ENCODE measurements at regions not wholly inside any gene's neighbourhood (a gene's known extent, or its start where the extent isn't known, plus 50 kb on each side); places are given as distances from the start of the nearest gene placed in this dataset.
A peak's percentile ranks its signal among the peaks of the same experiment; 100 is the strongest.

GRCh38 chr22:44617828-44618227, 84.2 kb upstream of the PRR5 start:
- Histone ChIP-seq H3K9ac (no peak overlapping the region), H3K4me1 (peaks cover 15% of the 10 kb centered on the region), H3K27me3 (no peaks in the 10 kb centered on the region), H3K36me3 (no peaks in the 10 kb centered on the region), H2AFZ (replicated peaks) (no peak overlapping the region), H3K27ac (no peak overlapping the region), H3K4me3 (no peak overlapping the region), H4K20me1 (ENCODE audit: low read depth) (no peaks in the 10 kb centered on the region), H3K4me2 (no peak overlapping the region), H3F3A (ENCODE audit: low read depth) (peaks cover 11% of the 10 kb centered on the region), H3K79me2 (ENCODE audit: low read depth) (no peaks in the 10 kb centered on the region), H3K9me3 (ENCODE audit: low read depth) (no peaks in the 10 kb centered on the region)
- Mint-ChIP-seq H3K36me3 (no peaks in the 10 kb centered on the region), H3K27ac (no peak overlapping the region), H3K4me3 (no peak overlapping the region), H3K9me3 (peaks cover 13% of the 10 kb centered on the region), H3K27me3 (ENCODE audit: insufficient read depth, low read depth) (peaks cover 8% of the 10 kb centered on the region), H3K4me1 (peaks cover 25% of the 10 kb centered on the region)
- no peak for DNase-seq (ENCODE audit: low spot score)
- no peak for TF ChIP-seq CTCF (IDR thresholded peaks at IDR 0.05)
- TF ChIP-seq EZH2 (IDR thresholded peaks at IDR 0.05) = no peak
- TF ChIP-seq EZH2phosphoT487 (IDR thresholded peaks at IDR 0.05) = no peak

GRCh38 chr22:44616882-44617655, 84.9 kb upstream of the PRR5 start:
- no peak overlapping the region for H3K4me3 Mint-ChIP-seq
- no peak overlapping the region for H3K27ac Mint-ChIP-seq

GRCh38 chr22:44616461-44616860, 85.5 kb upstream of the PRR5 start:
- Mint-ChIP-seq H3K4me1 (peaks cover 13% of the 10 kb centered on the region), H3K36me3 (no peaks in the 10 kb centered on the region), H3K9me3 (peaks cover 22% of the 10 kb centered on the region), H3K27me3 (ENCODE audit: insufficient read depth, low read depth) (peaks cover 9% of the 10 kb centered on the region), H3K4me3 (no peak overlapping the region), H3K27ac (peak overlapping the region; percentile 23)
- H3K27me3 ChIP-seq = no peaks in the 10 kb centered on the region
- no peak overlapping the region for H2AFZ ChIP-seq (replicated peaks)
- H3K27ac ChIP-seq = no peak overlapping the region
- peaks cover 11% of the 10 kb centered on the region for H3F3A ChIP-seq (ENCODE audit: low read depth)
- no peaks in the 10 kb centered on the region for H3K79me2 ChIP-seq (ENCODE audit: low read depth)
- no peaks in the 10 kb centered on the region for H3K36me3 ChIP-seq
- peaks cover 4% of the 10 kb centered on the region for H3K4me1 ChIP-seq
- DNase-seq (ENCODE audit: low spot score) = no peak
- H3K9ac ChIP-seq = no peak overlapping the region
- no peaks in the 10 kb centered on the region for H3K9me3 ChIP-seq (ENCODE audit: low read depth)
- no peak overlapping the region for H3K4me3 ChIP-seq
- H3K4me2 ChIP-seq = no peak overlapping the region
- TF ChIP-seq EZH2phosphoT487 (IDR thresholded peaks at IDR 0.05) (no peak), EZH2 (IDR thresholded peaks at IDR 0.05) (no peak), CTCF (IDR thresholded peaks at IDR 0.05) (no peak)
- no peaks in the 10 kb centered on the region for H4K20me1 ChIP-seq (ENCODE audit: low read depth)

More at GRCh38 chr22:44616882-44617655, 84.9 kb upstream of the PRR5 start:
- peaks cover 17% of the 10 kb centered on the region for H3K9me3 Mint-ChIP-seq
- no peaks in the 10 kb centered on the region for H3K36me3 ChIP-seq
- no peak overlapping the region for H3K4me3 ChIP-seq
- H3K9ac ChIP-seq = no peak overlapping the region
- no peak overlapping the region for H3K4me2 ChIP-seq
- no peaks in the 10 kb centered on the region for H4K20me1 ChIP-seq (ENCODE audit: low read depth)
- DNase-seq (ENCODE audit: low spot score) = no peak
- no peak overlapping the region for H2AFZ ChIP-seq (replicated peaks)
- H3K4me1 Mint-ChIP-seq = peaks cover 18% of the 10 kb centered on the region
- peaks cover 9% of the 10 kb centered on the region for H3K27me3 Mint-ChIP-seq (ENCODE audit: insufficient read depth, low read depth)
- H3K9me3 ChIP-seq (ENCODE audit: low read depth) = no peaks in the 10 kb centered on the region
- H3K36me3 Mint-ChIP-seq = no peaks in the 10 kb centered on the region
- no peak overlapping the region for H3K27ac ChIP-seq
- H3F3A ChIP-seq (ENCODE audit: low read depth) = peaks cover 11% of the 10 kb centered on the region
- no peak for TF ChIP-seq CTCF (IDR thresholded peaks at IDR 0.05)
- TF ChIP-seq EZH2phosphoT487 (IDR thresholded peaks at IDR 0.05) = no peak
- TF ChIP-seq EZH2 (IDR thresholded peaks at IDR 0.05) = no peak
- H3K4me1 ChIP-seq = peaks cover 8% of the 10 kb centered on the region
- no peaks in the 10 kb centered on the region for H3K27me3 ChIP-seq
- no peaks in the 10 kb centered on the region for H3K79me2 ChIP-seq (ENCODE audit: low read depth)
